ENCODE measurements at regions not wholly inside any gene's neighbourhood (a gene's known extent, or its start where the extent isn't known, plus 50 kb on each side); places are given as distances from the start of the nearest gene placed in this dataset.
"Not testable (repeated sequence)": the region's sequence is repeated elsewhere in the genome, so short reads cannot be mapped to it uniquely, and the experiment has no call there.

- WGBS, result 96% methylated on average over 1 of the region's 1 CpG
- Histone ChIP-seq H3K9me3 (ENCODE audit: control insufficient read depth in 4 of 4, low read length in 3 of 4) (no peaks in the 10 kb centered on the region), H3K9ac (ENCODE audit: low read depth in 1 of 2, low read length in 2 of 2) (no peak overlapping the region), H3K4me3 (ENCODE audit: low read depth in 1 of 3, low read length in 3 of 3) (no peak overlapping the region), H3K4me1 (ENCODE audit: control insufficient read depth in 4 of 4, insufficient read depth in 4 of 4, low read length in 3 of 4) (no peaks in the 10 kb centered on the region), H3K27ac (ENCODE audit: low read depth in 1 of 2, low read length in 2 of 2) (no peak overlapping the region), H3K36me3 (ENCODE audit: control insufficient read depth in 4 of 4, insufficient read depth in 3 of 4, low read depth in 1 of 4, low read length in 3 of 4) (no peaks in the 10 kb centered on the region), H3K27me3 (ENCODE audit: control insufficient read depth in 4 of 4, insufficient read depth in 4 of 4, low read length in 3 of 4) (no peaks in the 10 kb centered on the region)
- TF ChIP-seq HNF4G (IDR thresholded peaks at IDR 0.05) (no peak), GABPA (IDR thresholded peaks at IDR 0.05 in 1 of 2, conservative IDR thresholded peaks at IDR 0.05 in 1 of 2) (no peak), RAD21 (IDR thresholded peaks at IDR 0.05) (no peak), EGR1 (IDR thresholded peaks at IDR 0.05; ENCODE audit: low read depth in 2 of 2) (no peak), YY1 (IDR thresholded peaks at IDR 0.05) (no peak), JUND (IDR thresholded peaks at IDR 0.05) (no peak), HNF4A (conservative IDR thresholded peaks at IDR 0.05) (no peak), FOXA1 (IDR thresholded peaks at IDR 0.05) (no peak), CTCF (IDR thresholded peaks at IDR 0.05; ENCODE audit: low read depth, low read length, missing input control) (no peak), FOXA2 (IDR thresholded peaks at IDR 0.05) (no peak), SP1 (IDR thresholded peaks at IDR 0.05) (no peak), ATF3 (IDR thresholded peaks at IDR 0.05) (no peak)
- DNase-seq (ENCODE audit: low spot score), result no peak
Observed at GRCh38 chr12:25348593-25348895, 97.8 kb upstream of the KRAS start.

DNA sequence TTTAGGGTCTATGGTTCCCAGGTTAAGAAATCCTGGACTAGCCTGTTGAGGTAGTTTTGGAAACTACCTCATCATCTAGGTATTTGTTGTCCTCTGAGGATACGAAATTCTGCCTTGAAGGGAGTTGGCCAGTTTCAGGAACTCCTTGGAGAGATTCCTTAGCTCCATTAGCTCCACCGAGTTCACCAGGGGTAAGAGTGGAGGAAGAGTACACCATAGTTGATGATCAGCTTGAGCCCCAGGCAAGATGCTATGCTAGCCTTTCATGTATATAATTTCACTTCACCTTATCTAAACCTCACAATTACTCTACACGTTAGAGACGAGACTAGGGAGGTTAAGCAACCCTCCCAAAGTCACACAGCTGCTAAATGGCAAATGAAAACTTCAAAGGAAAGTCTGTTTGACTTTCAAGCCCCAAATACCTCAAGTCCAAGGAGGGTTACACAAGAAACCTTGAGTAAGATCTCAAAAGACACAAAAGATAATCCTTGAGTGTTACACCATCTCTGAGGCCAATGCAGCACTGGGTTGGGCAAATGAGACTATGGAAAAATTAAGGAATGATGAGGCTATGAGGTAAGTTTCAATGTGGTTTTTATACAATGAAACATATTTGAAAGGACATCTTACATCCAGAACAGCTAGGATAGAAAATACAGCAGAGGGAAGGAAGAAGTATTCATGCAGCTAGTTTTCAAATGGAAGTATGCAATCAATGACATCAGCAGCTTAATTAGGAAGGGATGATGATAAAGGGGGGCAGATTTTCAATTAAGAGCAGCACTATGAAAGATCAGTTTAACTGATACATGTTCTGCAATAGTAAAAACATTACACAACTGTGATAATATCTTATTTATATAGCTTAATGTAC lies 97.2 kb upstream of the KRAS start:
- no peak overlapping the region for H3K27ac ChIP-seq (ENCODE audit: low read depth in 1 of 2, low read length in 2 of 2)
- no peak for TF ChIP-seq GABPA (IDR thresholded peaks at IDR 0.05 in 1 of 2, conservative IDR thresholded peaks at IDR 0.05 in 1 of 2)
- TF ChIP-seq HNF4A (conservative IDR thresholded peaks at IDR 0.05), result no peak
- TF ChIP-seq TAF1 (conservative IDR thresholded peaks at IDR 0.05), result no peak
- no peak for TF ChIP-seq FOXA1 (IDR thresholded peaks at IDR 0.05)
- TF ChIP-seq ATF3 (IDR thresholded peaks at IDR 0.05), result no peak
- no peak for TF ChIP-seq FOXA2 (IDR thresholded peaks at IDR 0.05)
- TF ChIP-seq, protein P1, sequence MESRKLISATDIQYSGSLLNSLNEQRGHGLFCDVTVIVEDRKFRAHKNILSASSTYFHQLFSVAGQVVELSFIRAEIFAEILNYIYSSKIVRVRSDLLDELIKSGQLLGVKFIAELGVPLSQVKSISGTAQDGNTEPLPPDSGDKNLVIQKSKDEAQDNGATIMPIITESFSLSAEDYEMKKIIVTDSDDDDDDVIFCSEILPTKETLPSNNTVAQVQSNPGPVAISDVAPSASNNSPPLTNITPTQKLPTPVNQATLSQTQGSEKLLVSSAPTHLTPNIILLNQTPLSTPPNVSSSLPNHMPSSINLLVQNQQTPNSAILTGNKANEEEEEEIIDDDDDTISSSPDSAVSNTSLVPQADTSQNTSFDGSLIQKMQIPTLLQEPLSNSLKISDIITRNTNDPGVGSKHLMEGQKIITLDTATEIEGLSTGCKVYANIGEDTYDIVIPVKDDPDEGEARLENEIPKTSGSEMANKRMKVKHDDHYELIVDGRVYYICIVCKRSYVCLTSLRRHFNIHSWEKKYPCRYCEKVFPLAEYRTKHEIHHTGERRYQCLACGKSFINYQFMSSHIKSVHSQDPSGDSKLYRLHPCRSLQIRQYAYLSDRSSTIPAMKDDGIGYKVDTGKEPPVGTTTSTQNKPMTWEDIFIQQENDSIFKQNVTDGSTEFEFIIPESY (IDR thresholded peaks at IDR 0.05), result no peak
- no peak for TF ChIP-seq HNF4G (IDR thresholded peaks at IDR 0.05)
- TF ChIP-seq RAD21 (IDR thresholded peaks at IDR 0.05), result no peak
- TF ChIP-seq NR2F2 (IDR thresholded peaks at IDR 0.05), result no peak
- no peak for TF ChIP-seq YY1 (IDR thresholded peaks at IDR 0.05)
- H3K4me1 ChIP-seq (ENCODE audit: control insufficient read depth in 4 of 4, insufficient read depth in 4 of 4, low read length in 3 of 4), result no peaks in the 10 kb centered on the region
- no peaks in the 10 kb centered on the region for H3K27me3 ChIP-seq (ENCODE audit: control insufficient read depth in 4 of 4, insufficient read depth in 4 of 4, low read length in 3 of 4)
- H3K4me3 ChIP-seq (ENCODE audit: low read depth in 1 of 3, low read length in 3 of 3), result no peak overlapping the region
- H3K9me3 ChIP-seq (ENCODE audit: control insufficient read depth in 4 of 4, low read length in 3 of 4), result no peaks in the 10 kb centered on the region
- no peak overlapping the region for H3K9ac ChIP-seq (ENCODE audit: low read depth in 1 of 2, low read length in 2 of 2)
- 50% methylated on average over 4 of the region's 4 CpGs for WGBS
- no peak for DNase-seq (ENCODE audit: low spot score)
- H3K36me3 ChIP-seq (ENCODE audit: control insufficient read depth in 4 of 4, insufficient read depth in 3 of 4, low read depth in 1 of 4, low read length in 3 of 4), result no peaks in the 10 kb centered on the region

GRCh38 chr12:25341877-25342276 lies 91.1 kb upstream of the KRAS start:
- not testable (repeated sequence) for H3K27me3 ChIP-seq (ENCODE audit: control insufficient read depth in 4 of 4, insufficient read depth in 4 of 4, low read length in 3 of 4); H3K4me3 ChIP-seq (ENCODE audit: low read depth in 1 of 3, low read length in 3 of 3); H3K9ac ChIP-seq (ENCODE audit: low read depth in 1 of 2, low read length in 2 of 2); H3K9me3 ChIP-seq (ENCODE audit: control insufficient read depth in 4 of 4, low read length in 3 of 4); H3K27ac ChIP-seq (ENCODE audit: low read depth in 1 of 2, low read length in 2 of 2); H3K36me3 ChIP-seq (ENCODE audit: control insufficient read depth in 4 of 4, insufficient read depth in 3 of 4, low read depth in 1 of 4, low read length in 3 of 4); DNase-seq (ENCODE audit: low spot score); H3K4me1 ChIP-seq (ENCODE audit: control insufficient read depth in 4 of 4, insufficient read depth in 4 of 4, low read length in 3 of 4)
- WGBS, result 78% methylated on average over 5 of the region's 5 CpGs

All from liver (tissue), 8 donors.